ENCODE measurements at regions not wholly inside any gene's neighbourhood (a gene's known extent, or its start where the extent isn't known, plus 50 kb on each side); places are given as distances from the start of the nearest gene placed in this dataset.

- no peak for TF ChIP-seq CTCF (conservative IDR thresholded peaks at IDR 0.05)
- TF ChIP-seq ZFX (IDR thresholded peaks at IDR 0.05): no peak
Measured at GRCh38 chr1:228853637-228854036, 118.4 kb downstream of the RHOU start.

Data from C4-2B (cell line).